HL-60/S4 treated with retinoic acid at 250 ng/mL for 4 days and 3 days (cell line): ENCODE measurements at regions not wholly inside any gene's neighbourhood (a gene's known extent, or its start where the extent isn't known, plus 50 kb on each side); places are given as distances from the start of the nearest gene placed in this dataset.

ENCODE experiments used
- in situ Hi-C: fragments of 300-500 bp; cut with MboI; formaldehyde crosslinking; loops from 2 replicates; pipeline ENCODE4 v1.7.0; 2022; ENCODE audit warnings: low sequenced_read_pairs

DNA sequence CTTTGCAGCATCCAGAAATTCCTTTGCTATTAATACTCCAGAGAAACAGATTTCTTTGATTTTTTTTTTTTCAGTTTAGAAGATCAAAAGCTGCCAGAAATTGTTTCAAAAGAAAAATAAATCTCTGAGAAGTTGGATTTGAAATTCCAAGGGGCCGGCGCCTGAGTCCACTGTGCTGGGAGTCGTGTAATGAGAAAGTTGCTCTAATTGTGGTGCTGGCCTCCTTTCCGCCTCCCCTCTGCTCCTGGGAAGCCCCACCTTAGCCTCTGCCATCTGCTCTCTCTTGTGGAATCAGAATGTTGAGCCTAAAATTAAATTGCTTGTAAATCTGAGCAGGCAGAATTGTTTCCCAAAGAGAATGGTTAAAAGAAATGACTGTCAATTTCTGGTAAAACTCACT is 93.3 kb downstream of the EMX2 start:
- in situ Hi-C loops, result no loop called here

DNA sequence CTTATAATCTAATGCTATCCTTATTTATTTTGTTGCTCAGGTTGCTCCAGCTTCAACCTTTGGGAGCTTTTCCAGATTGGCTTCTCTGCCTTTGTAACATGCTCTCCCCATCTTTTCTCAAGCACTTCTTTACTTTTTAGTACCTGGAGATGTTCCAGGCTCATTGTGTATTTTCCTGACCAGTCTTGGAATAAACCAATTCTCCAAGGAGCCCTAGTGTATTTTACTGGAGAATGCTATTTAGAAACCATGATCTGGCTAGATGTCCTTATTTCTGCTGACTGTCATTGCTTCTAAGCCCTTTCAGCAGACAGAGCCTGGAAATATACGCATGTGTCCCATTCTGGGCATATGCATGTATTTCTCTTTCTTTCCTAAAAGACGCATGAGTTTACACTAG is 95.7 kb downstream of the EMX2 start:
- in situ Hi-C loops, result no loop called here

GRCh38 chr10:117638664-117639200 is 96.2 kb downstream of the EMX2 start:
- in situ Hi-C loops, result no loop called here

DNA sequence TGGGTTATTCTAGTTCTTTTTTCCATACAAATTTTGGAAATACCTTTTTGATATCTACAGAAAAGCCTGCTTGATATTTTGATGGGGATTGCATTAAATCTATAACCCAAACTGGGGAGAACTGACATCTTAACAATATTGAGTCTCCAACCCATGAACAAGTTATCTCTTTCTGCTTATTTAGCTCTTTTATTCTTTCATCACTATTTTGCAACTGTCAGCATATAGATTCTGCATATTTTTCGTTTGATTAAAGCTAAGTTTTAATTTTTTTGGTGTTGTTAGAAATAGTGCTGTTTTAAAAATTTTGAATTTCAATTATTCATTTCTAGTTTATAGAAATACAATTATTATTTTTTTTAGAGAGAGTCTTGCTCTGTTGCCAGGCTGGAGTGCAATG is 97.9 kb downstream of the EMX2 start:
- in situ Hi-C loops, result no loop called here

GRCh38 chr10:117646718-117647117 is 104.2 kb downstream of the EMX2 start:
- in situ Hi-C loops, result no loop called here

DNA sequence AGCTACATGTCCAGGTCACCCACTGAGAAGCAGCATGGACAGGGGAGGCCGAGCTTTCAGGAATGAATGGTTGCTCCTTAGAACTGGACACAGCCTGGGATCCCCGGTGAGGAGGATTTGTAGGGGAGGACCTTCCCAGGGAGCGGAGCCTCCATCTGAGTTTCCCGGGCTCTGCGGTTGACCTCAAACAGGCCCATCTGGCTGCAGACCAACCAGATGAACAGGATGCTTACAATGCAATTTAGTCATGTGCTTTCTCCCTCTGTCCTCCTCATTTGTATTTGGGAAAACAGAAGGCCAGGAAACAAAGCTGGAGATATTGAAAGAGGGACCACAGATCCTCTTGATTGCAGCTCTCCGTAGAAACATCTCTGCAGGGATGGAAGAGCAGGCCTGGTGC is 104.8 kb downstream of the EMX2 start:
- in situ Hi-C loops, result no loop called here

- in situ Hi-C loops, result no loop called here
Measured at GRCh38 chr10:117651121-117651520, 108.6 kb downstream of the EMX2 start.

DNA sequence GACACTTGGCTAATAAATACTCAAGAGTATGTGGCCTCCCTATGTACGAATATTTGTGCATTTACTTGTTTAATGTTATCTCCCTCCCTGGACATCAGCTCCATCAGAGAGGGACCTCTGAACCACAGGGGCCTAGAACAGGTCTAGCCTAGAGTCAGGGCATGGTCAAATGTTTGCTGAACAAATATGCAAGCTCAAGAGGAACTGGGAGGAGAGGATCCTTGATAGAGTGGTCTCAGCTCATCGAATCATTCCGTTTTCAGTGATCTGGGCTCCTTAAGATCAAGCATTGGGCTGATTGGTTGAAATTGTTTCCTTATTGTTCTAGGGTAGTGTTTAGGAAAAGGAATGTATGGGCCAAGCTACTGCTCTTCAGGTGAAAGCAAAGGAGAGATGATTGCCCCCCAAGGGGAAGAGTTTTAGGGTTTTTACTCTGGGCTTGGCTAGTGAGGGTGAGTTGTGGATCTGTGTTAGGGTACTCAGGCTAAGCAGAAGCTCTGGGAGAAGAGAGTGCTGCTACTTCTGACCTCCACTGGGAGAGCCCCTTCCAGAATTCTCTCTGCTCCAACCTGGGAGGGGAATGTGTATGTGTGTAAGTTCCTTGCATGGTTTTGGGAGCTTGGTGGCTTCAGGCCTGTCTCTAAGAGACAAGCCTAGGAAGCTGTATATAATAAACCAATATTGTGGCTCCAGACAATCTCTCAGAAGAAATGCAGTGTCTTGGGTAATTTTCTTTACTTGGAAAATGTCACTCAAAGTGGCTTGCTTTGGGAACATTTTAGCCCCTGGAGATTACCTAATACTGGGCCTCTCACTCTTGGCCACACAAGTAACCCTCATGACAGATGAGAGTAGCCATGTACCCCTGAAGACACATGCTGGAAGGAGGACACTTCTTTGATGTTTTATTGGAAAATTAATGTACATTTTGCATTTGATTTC is 110.0 kb downstream of the EMX2 start:
- in situ Hi-C loops, result no loop called here

DNA sequence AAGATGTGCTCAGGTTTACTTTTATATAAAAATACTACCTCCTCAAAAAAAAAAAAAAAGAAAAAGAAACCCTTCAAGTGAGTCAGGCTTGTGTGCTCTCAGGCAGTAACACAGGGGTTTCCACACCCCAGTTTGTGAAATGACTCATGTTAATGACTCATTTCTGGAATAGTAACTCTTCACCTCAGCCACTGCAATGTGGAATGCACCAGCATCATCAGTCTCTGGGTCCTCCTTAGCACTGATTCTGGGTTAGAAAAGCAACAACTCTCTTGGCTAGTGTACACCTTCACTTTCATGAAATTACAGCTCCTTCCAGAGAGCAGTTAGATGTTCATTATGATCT is 110.6 kb downstream of the EMX2 start:
- in situ Hi-C loops, result no loop called here

- in situ Hi-C loops, result no loop called here
Measured at GRCh38 chr10:117654105-117654504, 111.6 kb downstream of the EMX2 start.

GRCh38 chr10:117656385-117657367 is 114.1 kb downstream of the EMX2 start:
- in situ Hi-C loops, result no loop called here

- in situ Hi-C loops, result no loop called here
Measured at GRCh38 chr10:117661316-117661715, 118.8 kb downstream of the EMX2 start.

DNA sequence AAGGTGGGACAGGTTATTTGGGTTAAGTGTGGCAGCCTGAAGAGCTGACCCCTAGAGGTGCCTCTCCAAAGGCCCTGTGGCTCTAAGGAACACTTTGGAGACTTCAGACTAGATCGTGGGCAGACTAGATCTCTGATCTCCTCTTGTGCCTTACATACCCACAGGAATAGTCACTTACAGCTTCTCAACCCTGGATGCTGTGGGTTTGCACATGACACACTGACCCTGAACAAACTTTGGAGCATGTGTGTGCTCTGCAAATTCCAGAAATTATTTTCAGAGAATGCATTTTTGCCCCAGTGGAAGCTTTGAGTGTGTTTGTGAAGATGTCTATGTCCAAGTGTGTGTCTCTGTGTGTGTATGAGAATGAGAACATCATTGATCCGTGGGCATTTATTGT is 119.6 kb downstream of the EMX2 start:
- in situ Hi-C loops, result no loop called here

DNA sequence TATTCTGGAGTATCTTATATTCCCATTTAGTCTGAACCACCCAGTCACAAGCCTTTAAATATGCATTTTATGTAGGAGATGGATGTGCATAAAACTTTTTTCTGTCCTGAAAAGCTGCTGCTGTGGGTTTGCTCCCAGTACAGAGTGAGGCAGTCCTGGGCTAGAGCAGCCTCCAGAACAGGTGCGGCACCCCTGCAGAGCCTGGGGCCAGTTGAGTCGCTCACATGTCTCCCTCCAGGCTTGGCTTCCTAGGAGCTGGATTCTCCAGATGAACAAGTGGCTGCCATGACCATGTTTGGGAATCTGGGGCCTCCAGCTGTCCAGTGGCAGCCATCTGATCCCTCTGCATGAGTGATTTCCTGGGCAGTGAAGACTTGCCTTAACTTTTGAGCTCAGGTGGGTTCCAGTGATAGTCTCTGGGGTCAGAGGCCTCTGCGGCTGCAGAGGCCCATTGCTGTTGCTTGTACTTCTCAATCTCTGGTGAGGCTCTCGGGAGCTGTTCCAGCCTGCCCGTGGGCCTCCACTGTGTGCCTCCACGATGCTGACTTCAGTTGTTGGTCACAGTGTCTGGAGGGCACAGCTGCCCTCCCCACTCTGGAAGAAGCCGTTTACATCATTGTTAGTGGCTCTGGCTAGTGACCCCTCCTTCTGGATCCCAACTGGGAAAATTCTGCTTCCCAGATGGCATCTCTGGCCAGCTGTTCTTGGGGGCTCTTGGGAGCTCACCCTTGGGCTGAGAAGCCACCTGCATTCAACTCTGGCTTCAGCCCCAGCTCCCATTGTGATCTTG is 120.4 kb downstream of the EMX2 start:
- in situ Hi-C loops, result no loop called here

GRCh38 chr10:117663750-117664149 is 121.2 kb downstream of the EMX2 start:
- in situ Hi-C loops, result no loop called here

DNA sequence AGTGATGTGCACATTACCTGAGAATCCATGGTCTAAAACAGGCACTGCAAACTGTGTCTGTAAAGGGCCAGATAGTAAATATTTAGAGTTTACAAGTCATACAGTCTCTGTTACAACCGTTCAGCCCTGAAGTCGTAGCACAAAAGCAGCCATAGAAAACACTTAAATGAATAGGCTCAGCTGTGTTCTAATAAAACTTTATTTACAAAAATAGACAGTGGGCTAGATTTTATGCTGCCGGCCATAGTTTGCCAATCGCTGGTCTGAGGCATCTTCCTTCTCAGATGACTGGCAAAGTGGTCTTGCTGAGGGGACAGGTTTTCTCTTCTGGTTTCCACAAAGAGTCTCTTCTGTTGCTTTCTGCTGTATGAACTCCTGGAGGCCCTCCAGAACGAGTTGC is 121.7 kb downstream of the EMX2 start:
- in situ Hi-C loops, result no loop called here

GRCh38 chr10:117666166-117666565 is 123.6 kb downstream of the EMX2 start:
- in situ Hi-C loops, result no loop called here

- in situ Hi-C loops, result no loop called here
Measured at GRCh38 chr10:117666965-117667364, 124.4 kb downstream of the EMX2 start.

DNA sequence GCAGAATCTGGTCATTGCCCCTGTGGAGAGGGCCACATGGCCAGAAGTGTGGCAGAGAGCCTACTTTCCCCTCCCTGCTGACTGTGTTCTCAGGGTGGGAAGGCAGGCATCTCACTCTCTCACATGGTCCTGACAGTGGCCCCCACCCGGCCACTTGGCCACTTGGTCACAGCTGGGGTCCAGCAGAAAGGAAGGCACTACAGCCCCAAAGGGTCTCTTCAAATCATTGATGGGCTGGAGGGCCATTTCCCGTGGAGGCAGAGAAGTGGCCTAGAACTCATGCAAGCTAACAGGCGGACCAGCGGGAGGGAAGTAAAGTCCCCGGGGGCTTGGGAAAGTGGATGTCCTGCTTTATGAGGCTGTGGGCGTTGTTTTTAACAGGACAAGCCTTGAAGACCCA is 125.3 kb downstream of the EMX2 start:
- in situ Hi-C loops, result no loop called here

- in situ Hi-C loops, result no loop called here
Measured at GRCh38 chr10:117668327-117669008, 125.9 kb downstream of the EMX2 start.
